ENCODE measurements at regions not wholly inside any gene's neighbourhood (a gene's known extent, or its start where the extent isn't known, plus 50 kb on each side); places are given as distances from the start of the nearest gene placed in this dataset.

- intact Hi-C loops (cut with DNase I; ENCODE audit: low total_unique reads): no loop called here
- no peaks in the 10 kb centered on the region for H3K36me3 ChIP-seq (ENCODE audit: low read depth, missing control alignments)
- WGBS, 2 donors: 89 to 91% methylated on average over 8 of the region's 10 CpGs
- no peaks in the 10 kb centered on the region for H3K9me3 ChIP-seq
- TF ChIP-seq POLR2A (IDR thresholded peaks at IDR 0.05) (no peak), CTCF (IDR thresholded peaks at IDR 0.05) (no peak)
- H3K27me3 ChIP-seq: no peaks in the 10 kb centered on the region
- no peaks in the 10 kb centered on the region for H3K4me1 ChIP-seq
- no peak overlapping the region for H3K4me3 ChIP-seq
- DNase-seq: no peak
- no peak overlapping the region for H3K27ac ChIP-seq
These were observed 112.1 kb upstream of the FGF3 start for GRCh38 chr11:69931060-69931910.

GRCh38 chr11:69931994-69932910 is 113.0 kb upstream of the FGF3 start:
- H3K9me3 ChIP-seq: no peaks in the 10 kb centered on the region
- DNase-seq: no peak
- TF ChIP-seq POLR2A (IDR thresholded peaks at IDR 0.05) (no peak), CTCF (IDR thresholded peaks at IDR 0.05) (no peak)
- WGBS, 2 donors: 88 to 89% methylated on average over 11 of the region's 11 CpGs
- no peak overlapping the region for H3K4me3 ChIP-seq
- intact Hi-C loops (cut with DNase I; ENCODE audit: low total_unique reads): no loop called here
- H3K36me3 ChIP-seq (ENCODE audit: low read depth, missing control alignments): no peaks in the 10 kb centered on the region
- no peaks in the 10 kb centered on the region for H3K27me3 ChIP-seq
- no peaks in the 10 kb centered on the region for H3K4me1 ChIP-seq
- H3K27ac ChIP-seq: no peak overlapping the region

- WGBS, 2 donors: 86 to 92% methylated on average over 13 of the region's 13 CpGs
- TF ChIP-seq POLR2A (IDR thresholded peaks at IDR 0.05) (no peak), CTCF (IDR thresholded peaks at IDR 0.05) (no peak)
- H3K9me3 ChIP-seq: no peaks in the 10 kb centered on the region
- H3K27me3 ChIP-seq: no peaks in the 10 kb centered on the region
- no peak overlapping the region for H3K27ac ChIP-seq
- DNase-seq: no peak
- H3K4me1 ChIP-seq: no peaks in the 10 kb centered on the region
- no peaks in the 10 kb centered on the region for H3K36me3 ChIP-seq (ENCODE audit: low read depth, missing control alignments)
- no peak overlapping the region for H3K4me3 ChIP-seq
- intact Hi-C loops (cut with DNase I; ENCODE audit: low total_unique reads): no loop called here
These were observed 115.8 kb upstream of the FGF3 start for GRCh38 chr11:69934861-69935494.

- TF ChIP-seq POLR2A (IDR thresholded peaks at IDR 0.05): no peak
- no peak for TF ChIP-seq CTCF (IDR thresholded peaks at IDR 0.05)
- no peaks in the 10 kb centered on the region for H3K36me3 ChIP-seq (ENCODE audit: low read depth, missing control alignments)
- H3K27me3 ChIP-seq: no peaks in the 10 kb centered on the region
- H3K27ac ChIP-seq: no peak overlapping the region
- intact Hi-C loops (cut with DNase I; ENCODE audit: low total_unique reads): no loop called here
- H3K4me3 ChIP-seq: no peak overlapping the region
- peaks cover 3% of the 10 kb centered on the region for H3K4me1 ChIP-seq
- DNase-seq: no peak
- no peaks in the 10 kb centered on the region for H3K9me3 ChIP-seq
These were observed 116.8 kb upstream of the FGF3 start for GRCh38 chr11:69935941-69936505.

Data from testis (tissue), 2 donors.